Mesendoderm (in vitro differentiated cells): ENCODE measurements at regions not wholly inside any gene's neighbourhood (a gene's known extent, or its start where the extent isn't known, plus 50 kb on each side); places are given as distances from the start of the nearest gene placed in this dataset.

Experiments used
- DNase-seq: peaks from one replicate; pipeline ENCODE4 v3.0.0; 2013
- H2AK5ac ChIP-seq: 2 replicates; pipeline ENCODE4 v1.6.1; 2013; ENCODE audit warnings: low read length, inconsistent platforms
- H2BK120ac ChIP-seq: 2 replicates; pipeline ENCODE4 v1.6.1; 2013; ENCODE audit warnings: low read depth, mild to moderate bottlenecking, low read length, moderate library complexity, mixed read lengths
- H2BK15ac ChIP-seq: replicated peaks from 2 replicates; pipeline ENCODE4 v1.6.1; 2013; ENCODE audit warnings: low read depth, mild to moderate bottlenecking, moderate library complexity
- H2BK5ac ChIP-seq: 2 replicates; pipeline ENCODE4 v1.6.1; 2013; ENCODE audit warnings: low read length, inconsistent platforms
- H3K18ac ChIP-seq: 2 replicates; pipeline ENCODE4 v1.6.1; 2013; ENCODE audit warnings: mild to moderate bottlenecking, low read length, mixed read lengths
- H3K23ac ChIP-seq: one replicate; pipeline ENCODE4 v1.6.1; 2013; ENCODE audit warnings: low read length
- H3K27ac ChIP-seq: 2 replicates; pipeline ENCODE4 v1.5.1; 2013; ENCODE audit warnings: low read depth, mild to moderate bottlenecking, inconsistent platforms, low read length, moderate library complexity
- H3K27me3 ChIP-seq: 2 replicates; pipeline ENCODE4 v1.6.1; 2013; ENCODE audit warnings: low read length, control low read depth, mild to moderate bottlenecking, inconsistent platforms; ENCODE audit not compliant: insufficient read depth, poor library complexity
- H3K36me3 ChIP-seq: 2 replicates; pipeline ENCODE4 v1.6.1; 2013; ENCODE audit warnings: low read length, inconsistent platforms; ENCODE audit not compliant: control insufficient read depth, insufficient read depth
- H3K4ac ChIP-seq: one replicate; pipeline ENCODE4 v1.6.1; 2013; ENCODE audit warnings: low read depth, mild to moderate bottlenecking, low read length, moderate library complexity
- H3K4me1 ChIP-seq: 2 replicates; pipeline ENCODE4 v1.6.1; 2013; ENCODE audit warnings: low read depth, low read length, inconsistent platforms; ENCODE audit not compliant: control insufficient read depth
- H3K4me2 ChIP-seq: 2 replicates; pipeline ENCODE4 v1.6.1; 2013; ENCODE audit warnings: low read length
- H3K4me3 ChIP-seq: 2 replicates; pipeline ENCODE4 v1.5.1; 2013; ENCODE audit warnings: mild to moderate bottlenecking, low read length
- H3K56ac ChIP-seq: one replicate; pipeline ENCODE4 v1.6.1; 2013; ENCODE audit warnings: low read length
- H3K79me1 ChIP-seq: 2 replicates; pipeline ENCODE4 v1.6.1; 2013; ENCODE audit warnings: low read length, inconsistent platforms
- H3K79me2 ChIP-seq: 2 replicates; pipeline ENCODE4 v1.6.1; 2013; ENCODE audit warnings: mild to moderate bottlenecking, low read length; ENCODE audit not compliant: control insufficient read depth, insufficient read depth
- H3K9ac ChIP-seq: 2 replicates; pipeline ENCODE4 v1.6.1; 2013; ENCODE audit warnings: low read length, inconsistent platforms
- H4K5ac ChIP-seq: one replicate; pipeline ENCODE4 v1.6.1; 2013; ENCODE audit warnings: low read length
- H4K8ac ChIP-seq: one replicate; pipeline ENCODE4 v1.6.1; 2013; ENCODE audit warnings: low read depth, mild to moderate bottlenecking, control low read depth, low read length, moderate library complexity
- WGBS: extraction: QIAGEN DNeasy Blood & Tissue Kit; methylation state at CpG from one replicate; pipeline ENCODE4 v1.1.7; 2013; ENCODE audit warnings: low lambda C conversion rate, missing lambda C conversion rate; ENCODE audit not compliant: insufficient coverage; ENCODE audit errors: extremely low coverage; 5-methylcytosine and 5-hydroxymethylcytosine counted together

- Histone ChIP-seq H3K9ac (no peak overlapping the region), H3K79me2 (no peaks in the 10 kb centered on the region), H3K18ac (no peak overlapping the region), H4K5ac (no peak overlapping the region), H2BK15ac (no peak overlapping the region), H2AK5ac (no peak overlapping the region), H3K4me1 (no peaks in the 10 kb centered on the region), H3K4me2 (no peak overlapping the region), H3K4me3 (no peak overlapping the region), H4K8ac (no peak overlapping the region), H2BK5ac (no peak overlapping the region), H3K56ac (no peak overlapping the region), H3K36me3 (no peaks in the 10 kb centered on the region), H3K4ac (no peak overlapping the region), H3K27ac (no peak overlapping the region), H3K79me1 (no peaks in the 10 kb centered on the region), H2BK120ac (no peak overlapping the region), H3K23ac (no peak overlapping the region), H3K27me3 (no peaks in the 10 kb centered on the region)
- DNase-seq = no peak
Measured at GRCh38 chr18:27687351-27687979, 489.5 kb downstream of the CDH2 start.

- H2BK120ac ChIP-seq = no peak overlapping the region
- H3K27ac ChIP-seq = no peak overlapping the region
- H3K4me3 ChIP-seq = no peak overlapping the region
- no peak overlapping the region for H3K4me2 ChIP-seq
- H4K8ac ChIP-seq = no peak overlapping the region
- no peaks in the 10 kb centered on the region for H3K4me1 ChIP-seq
- no peaks in the 10 kb centered on the region for H3K27me3 ChIP-seq
- H3K79me1 ChIP-seq = no peaks in the 10 kb centered on the region
- H3K36me3 ChIP-seq = no peaks in the 10 kb centered on the region
- H3K4ac ChIP-seq = no peak overlapping the region
- no peak overlapping the region for H2BK5ac ChIP-seq
- H3K23ac ChIP-seq = no peak overlapping the region
- no peak overlapping the region for H2BK15ac ChIP-seq
- no CpG with 5 or more reads among the region's 2 CpGs for WGBS
- no peak overlapping the region for H3K56ac ChIP-seq
- no peak overlapping the region for H2AK5ac ChIP-seq
- no peak overlapping the region for H3K9ac ChIP-seq
- no peaks in the 10 kb centered on the region for H3K79me2 ChIP-seq
- peak; percentile 50 for DNase-seq
- no peak overlapping the region for H3K18ac ChIP-seq
- H4K5ac ChIP-seq = no peak overlapping the region
Measured at GRCh38 chr18:27685807-27686412, 491.0 kb downstream of the CDH2 start.

- Histone ChIP-seq H3K18ac (no peak overlapping the region), H4K8ac (no peak overlapping the region), H3K27me3 (no peaks in the 10 kb centered on the region), H3K79me1 (no peaks in the 10 kb centered on the region), H2BK5ac (no peak overlapping the region), H3K79me2 (no peaks in the 10 kb centered on the region), H2BK15ac (no peak overlapping the region), H3K9ac (no peak overlapping the region), H3K27ac (no peak overlapping the region), H2BK120ac (no peak overlapping the region), H3K4ac (no peak overlapping the region), H3K4me2 (no peak overlapping the region), H3K56ac (no peak overlapping the region), H4K5ac (no peak overlapping the region), H2AK5ac (no peak overlapping the region), H3K23ac (no peak overlapping the region), H3K4me3 (no peak overlapping the region), H3K4me1 (no peaks in the 10 kb centered on the region), H3K36me3 (no peaks in the 10 kb centered on the region)
- WGBS = no CpG with 5 or more reads among the region's 3 CpGs
- DNase-seq = no peak
Measured at GRCh38 chr18:27685091-27685490, 491.8 kb downstream of the CDH2 start.

- H3K4me3 ChIP-seq = no peak overlapping the region
- H3K18ac ChIP-seq = no peak overlapping the region
- H3K79me1 ChIP-seq = no peaks in the 10 kb centered on the region
- H2BK5ac ChIP-seq = no peak overlapping the region
- H3K79me2 ChIP-seq = no peaks in the 10 kb centered on the region
- WGBS = no CpG with 5 or more reads among the region's 3 CpGs
- no peak overlapping the region for H3K56ac ChIP-seq
- H4K8ac ChIP-seq = no peak overlapping the region
- no peaks in the 10 kb centered on the region for H3K27me3 ChIP-seq
- no peak overlapping the region for H2AK5ac ChIP-seq
- no peak overlapping the region for H2BK15ac ChIP-seq
- H2BK120ac ChIP-seq = no peak overlapping the region
- no peak overlapping the region for H3K23ac ChIP-seq
- DNase-seq = no peak
- H4K5ac ChIP-seq = no peak overlapping the region
- no peaks in the 10 kb centered on the region for H3K36me3 ChIP-seq
- H3K9ac ChIP-seq = no peak overlapping the region
- H3K27ac ChIP-seq = no peak overlapping the region
- H3K4me1 ChIP-seq = no peaks in the 10 kb centered on the region
- H3K4me2 ChIP-seq = no peak overlapping the region
- no peak overlapping the region for H3K4ac ChIP-seq
Measured at GRCh38 chr18:27674411-27674810, 489.3 kb upstream of the CHST9 start.

- Histone ChIP-seq H3K4ac (no peak overlapping the region), H3K27ac (no peak overlapping the region)
Measured at GRCh38 chr18:27673861-27674260, 488.8 kb upstream of the CHST9 start.

GRCh38 chr18:27668158-27668557 is 483.1 kb upstream of the CHST9 start:
- H3K4me2 ChIP-seq = no peak overlapping the region
- H3K27ac ChIP-seq = no peak overlapping the region
- H3K18ac ChIP-seq = no peak overlapping the region
- H2AK5ac ChIP-seq = no peak overlapping the region
- no peak overlapping the region for H2BK5ac ChIP-seq
- H3K79me1 ChIP-seq = no peaks in the 10 kb centered on the region
- H3K27me3 ChIP-seq = no peaks in the 10 kb centered on the region
- no peak overlapping the region for H3K23ac ChIP-seq
- H4K5ac ChIP-seq = no peak overlapping the region
- DNase-seq = no peak
- H3K4ac ChIP-seq = peak overlapping the region; percentile 68
- H2BK120ac ChIP-seq = no peak overlapping the region
- H3K79me2 ChIP-seq = no peaks in the 10 kb centered on the region
- H3K36me3 ChIP-seq = no peaks in the 10 kb centered on the region
- no peak overlapping the region for H4K8ac ChIP-seq
- no peak overlapping the region for H3K56ac ChIP-seq
- H2BK15ac ChIP-seq = no peak overlapping the region
- H3K4me3 ChIP-seq = no peak overlapping the region
- H3K4me1 ChIP-seq = peaks cover 4% of the 10 kb centered on the region
- H3K9ac ChIP-seq = no peak overlapping the region
- WGBS = no CpG with 5 or more reads among the region's 1 CpG

More at GRCh38 chr18:27673861-27674260, 488.8 kb upstream of the CHST9 start:
- Histone ChIP-seq H3K18ac (no peak overlapping the region), H3K56ac (no peak overlapping the region), H2BK15ac (no peak overlapping the region), H3K4me2 (no peak overlapping the region), H3K36me3 (no peaks in the 10 kb centered on the region), H3K23ac (no peak overlapping the region), H3K4me3 (no peak overlapping the region), H3K4me1 (no peaks in the 10 kb centered on the region), H2BK120ac (no peak overlapping the region), H3K9ac (no peak overlapping the region), H4K8ac (no peak overlapping the region), H2AK5ac (no peak overlapping the region), H3K79me2 (no peaks in the 10 kb centered on the region), H3K79me1 (no peaks in the 10 kb centered on the region), H2BK5ac (no peak overlapping the region), H3K27me3 (no peaks in the 10 kb centered on the region), H4K5ac (no peak overlapping the region)
- WGBS = no CpG with 5 or more reads among the region's 27 CpGs
- no peak for DNase-seq
